ENCODE measurements at regions not wholly inside any gene's neighbourhood (a gene's known extent, or its start where the extent isn't known, plus 50 kb on each side); places are given as distances from the start of the nearest gene placed in this dataset.

DNA sequence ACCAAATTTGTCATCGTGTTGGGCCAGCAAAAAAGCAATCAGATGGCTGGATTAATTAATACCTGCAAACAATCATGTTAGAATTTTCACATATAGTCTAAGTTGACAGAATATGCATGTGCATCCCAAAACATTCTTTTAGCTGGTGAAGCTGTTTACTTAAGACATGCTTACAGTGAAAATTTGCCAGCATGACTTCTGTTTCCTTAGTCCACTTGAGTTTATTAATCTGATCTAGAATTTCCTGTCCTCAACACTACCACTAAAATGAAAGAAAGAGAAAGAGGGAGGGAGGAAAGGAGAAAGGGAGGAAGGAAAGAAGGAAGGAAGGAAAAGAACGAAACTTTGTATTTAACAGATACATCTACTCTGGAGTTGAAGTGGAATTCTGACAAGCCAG is 2109.9 kb upstream of the PIK3C3 start:
- Histone ChIP-seq H3K56ac (replicated peaks; ENCODE audit: insufficient read length, low read depth, low read length) (no peak overlapping the region), H3K4me3 (ENCODE audit: extremely low read depth in 1 of 4, insufficient read depth in 2 of 4, low read depth in 3 of 4, low read length in 4 of 4) (no peak overlapping the region), H4K8ac (ENCODE audit: extremely low read depth, insufficient read depth, low read length) (no peak overlapping the region), H2BK12ac (ENCODE audit: low read depth, low read length) (no peak overlapping the region), H4K91ac (replicated peaks; ENCODE audit: insufficient read length, low read length) (no peak overlapping the region), H2AFZ (ENCODE audit: low read length) (no peak overlapping the region), H2BK20ac (ENCODE audit: low read length) (no peak overlapping the region), H3K18ac (ENCODE audit: extremely low read depth, low read length) (no peak overlapping the region), H3K36me3 (ENCODE audit: control insufficient read depth in 2 of 4, insufficient read depth in 4 of 4, low read length in 3 of 4) (no peaks in the 10 kb centered on the region), H2AK5ac (ENCODE audit: low read depth, low read length) (no peak overlapping the region), H3K27me3 (replicated peaks in 1 of 4; ENCODE audit: control insufficient read depth in 3 of 4, extremely low read depth in 1 of 4, insufficient read depth in 3 of 4, low read length in 3 of 4) (peaks cover 0 to 8% (median 0%) of the 10 kb centered on the region in 4 experiments; a peak in 3 of 7 replicates), H3K14ac (ENCODE audit: insufficient read length) (no peak overlapping the region), H3K79me2 (ENCODE audit: control insufficient read depth in 1 of 2, insufficient read depth in 2 of 2, low read length in 2 of 2) (no peaks in the 10 kb centered on the region), H2BK120ac (replicated peaks; ENCODE audit: low read depth, low read length) (no peak overlapping the region), H3K4me2 (ENCODE audit: insufficient read depth in 1 of 2, low read depth in 2 of 2, low read length in 2 of 2) (no peak overlapping the region), H3K79me1 (ENCODE audit: low read depth, low read length) (no peaks in the 10 kb centered on the region), H3K9me3 (ENCODE audit: insufficient read depth in 2 of 2, low read depth in 1 of 2, low read length in 1 of 2) (no peaks in the 10 kb centered on the region), H4K20me1 (replicated peaks in 1 of 2; ENCODE audit: control insufficient read depth in 1 of 2, insufficient read depth in 2 of 2, low read length in 2 of 2) (no peaks in the 10 kb centered on the region), H3K4me1 (replicated peaks in 1 of 4; ENCODE audit: control insufficient read depth in 3 of 4, insufficient read depth in 4 of 4, low read length in 3 of 4) (peaks cover 2 to 12% (median 7%) of the 10 kb centered on the region in 4 experiments; a peak in 6 of 7 replicates), H3K9ac (replicated peaks in 1 of 4; ENCODE audit: extremely low read depth in 1 of 4, low read depth in 3 of 4, low read length in 3 of 4) (no peak overlapping the region), H3K23me2 (ENCODE audit: low read depth, low read length) (peaks cover 4% of the 10 kb centered on the region; the same call in 1 of the 2 replicates), H4K5ac (ENCODE audit: insufficient read length, low read depth, low read length) (no peak overlapping the region), H3K27ac (ENCODE audit: low read depth, low read length) (no peak overlapping the region), H3K4ac (replicated peaks; ENCODE audit: insufficient read length, low read depth, low read length) (no peak overlapping the region), H2BK5ac (ENCODE audit: low read depth, low read length) (no peak overlapping the region), H2BK15ac (ENCODE audit: low read length) (no peak overlapping the region), H3K23ac (ENCODE audit: insufficient read length) (no peak overlapping the region)
- FAIRE-seq (no peak), DNase-seq (ENCODE audit: low read depth in 1 of 2, low spot score in 2 of 2) (no peak)
- ChIA-PET POLR2A (ENCODE audit: partially characterized antibody) (no interaction called here), CTCF (ENCODE audit: partially characterized antibody) (interaction anchor here (0.6 kb wide), 1 partner anchor 121 kb away, joined by 3 read pairs; no protein-coding TSS in a partner anchor)
- 96% methylated on average over 2 of the region's 2 CpGs; no CpG with 5 or more reads in 1 of the 2 experiments for WGBS, 2 experiments (ENCODE audit: extremely low coverage in 1 of 2, insufficient coverage in 1 of 2, insufficient read length in 1 of 2, insufficient replicate concordance in 2 of 2, low coverage in 1 of 2, low lambda C conversion rate in 2 of 2, missing lambda C conversion rate in 1 of 2)

Data from H1 (cell line).